ENCODE measurements at regions not wholly inside any gene's neighbourhood (a gene's known extent, or its start where the extent isn't known, plus 50 kb on each side); places are given as distances from the start of the nearest gene placed in this dataset.

- TF ChIP-seq CTCF (IDR thresholded peaks at IDR 0.05): no peak
- no peak for TF ChIP-seq EZH2 (IDR thresholded peaks at IDR 0.05)
Measured at GRCh38 chr5:121174351-121174750, 677.3 kb upstream of the FTMT start.

Data from neural progenitor cell (in vitro differentiated cells).